ENCODE measurements at regions not wholly inside any gene's neighbourhood (a gene's known extent, or its start where the extent isn't known, plus 50 kb on each side); places are given as distances from the start of the nearest gene placed in this dataset.

DNA sequence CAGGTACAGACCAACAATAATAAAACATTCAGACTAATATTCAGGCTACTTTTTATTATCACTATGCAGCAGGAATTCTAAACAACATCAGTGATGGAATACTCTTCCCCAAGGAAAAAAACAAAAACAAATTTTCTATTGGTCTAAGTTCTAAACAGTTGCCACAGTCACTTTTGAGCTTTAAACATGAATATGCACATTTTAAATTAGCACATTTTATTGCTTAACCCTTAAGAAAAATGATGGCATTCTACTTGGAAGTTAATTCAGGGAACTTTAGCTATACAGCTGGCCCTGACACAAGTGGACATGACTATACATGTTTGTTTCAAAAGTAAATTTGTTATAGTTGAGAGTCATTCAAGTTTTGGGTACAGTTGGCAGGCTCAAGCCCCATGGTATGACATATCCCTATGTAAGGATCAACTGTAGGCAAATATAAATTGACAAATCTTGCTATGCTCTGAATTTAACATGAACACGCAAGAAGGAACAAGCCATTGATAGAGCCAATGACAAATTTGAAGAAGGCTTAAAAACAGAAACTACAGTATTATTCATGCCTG lies 224.3 kb upstream of the AMIGO2 start:
- DNase-seq, result no peak

DNA sequence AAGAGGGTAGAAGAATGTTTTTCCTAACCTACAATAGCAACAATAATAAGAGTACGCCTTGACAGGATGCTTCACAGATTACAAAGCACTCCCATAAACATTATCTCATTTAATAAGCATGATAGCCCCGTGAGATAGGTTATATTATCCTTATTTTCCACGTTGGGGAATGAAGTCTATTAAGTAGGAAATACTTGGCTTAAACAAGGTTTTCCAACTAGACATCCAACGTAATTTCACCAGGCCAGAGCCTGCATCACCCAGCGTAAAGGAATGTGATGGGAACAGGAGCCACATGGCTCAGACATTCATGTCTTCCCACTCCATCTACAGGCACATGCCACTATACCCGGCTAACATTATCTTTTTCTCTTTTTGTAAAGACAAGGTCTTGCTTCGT lies 223.4 kb upstream of the AMIGO2 start:
- DNase-seq, result no peak

DNA sequence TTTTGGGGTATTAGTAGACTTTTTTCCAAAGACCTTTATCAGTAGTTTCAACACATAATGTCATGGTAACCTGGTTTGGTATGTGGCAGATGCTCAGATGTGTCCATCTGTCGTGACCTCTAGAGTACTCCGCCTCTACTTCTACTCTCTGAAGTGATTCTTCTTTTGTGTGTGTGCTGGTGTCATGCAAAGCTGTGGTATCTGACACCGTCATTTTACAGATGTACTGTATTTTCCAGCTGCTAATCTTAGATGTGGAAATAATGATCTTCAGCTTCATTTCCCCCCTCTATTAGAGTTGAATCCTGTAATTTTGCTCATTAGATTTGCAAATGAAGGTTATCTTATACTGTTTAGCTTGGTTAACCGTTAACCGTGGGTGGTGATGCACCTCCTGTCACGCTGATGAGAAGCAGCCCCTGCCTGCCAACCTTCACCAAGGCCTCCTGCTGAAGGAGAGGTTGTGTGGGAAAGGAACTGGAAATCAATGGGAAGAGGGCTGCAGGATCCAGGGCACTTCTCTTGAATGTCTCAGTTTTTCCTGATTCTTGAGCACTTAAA lies 222.4 kb upstream of the AMIGO2 start:
- DNase-seq, result no peak

DNA sequence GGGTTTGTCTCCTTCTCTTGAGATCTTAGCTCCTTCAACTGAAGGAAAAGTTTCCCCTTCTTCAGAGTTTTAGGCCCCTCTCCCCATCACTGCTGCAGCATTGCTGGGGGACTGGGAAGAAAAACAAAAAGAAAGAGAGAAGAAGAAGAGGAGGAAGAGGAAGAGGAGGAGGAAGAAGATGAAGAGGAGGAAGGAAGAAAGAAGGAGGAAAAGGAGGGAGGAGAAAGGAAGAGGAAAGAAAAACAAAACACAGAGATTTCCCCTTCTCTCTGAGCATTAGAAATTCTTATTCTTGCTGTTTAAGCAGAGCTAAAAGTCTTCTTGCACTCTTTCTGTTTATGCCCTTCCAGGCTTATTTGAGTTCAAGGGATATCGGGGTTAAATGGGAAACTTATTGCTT lies 219.8 kb upstream of the AMIGO2 start:
- no peak for DNase-seq

DNA sequence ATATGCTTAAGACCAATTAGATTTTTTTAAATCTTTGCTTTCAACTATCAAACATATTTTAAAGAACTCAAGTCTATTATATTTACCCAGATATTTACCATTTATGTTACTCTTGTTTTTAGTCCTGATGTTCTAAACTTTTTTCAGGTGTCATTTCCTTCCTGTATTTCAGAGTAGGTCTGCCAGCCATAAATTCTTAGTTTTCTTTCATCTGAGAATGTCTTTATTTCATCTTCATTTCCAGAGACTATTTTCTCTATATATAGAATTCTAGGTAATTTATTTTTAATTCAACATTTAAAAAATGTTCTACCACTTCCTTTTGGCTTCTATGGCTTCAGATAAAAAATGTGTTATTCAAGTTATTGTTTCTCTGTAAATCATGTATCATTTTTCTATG lies 218.2 kb upstream of the AMIGO2 start:
- no peak for DNase-seq

DNA sequence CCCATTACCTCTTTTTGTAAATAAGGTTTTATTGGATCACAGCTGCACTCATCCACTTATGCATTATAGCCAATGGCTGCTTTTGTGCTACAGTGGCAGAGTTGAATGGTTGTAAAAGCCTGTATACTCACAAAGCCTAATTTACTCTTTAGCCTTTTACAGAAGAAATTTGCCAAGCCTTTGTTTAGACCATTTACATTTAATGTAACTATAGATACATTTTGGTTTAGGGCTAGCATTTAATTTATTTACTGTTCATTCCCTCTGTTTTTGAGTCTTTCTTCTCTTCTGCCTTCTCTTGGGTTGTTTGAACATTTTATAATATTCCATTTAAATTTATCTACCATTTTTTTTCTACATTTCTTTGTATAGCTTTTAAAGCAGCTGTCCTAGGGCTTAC lies 217.1 kb upstream of the AMIGO2 start:
- no peak for DNase-seq

DNA sequence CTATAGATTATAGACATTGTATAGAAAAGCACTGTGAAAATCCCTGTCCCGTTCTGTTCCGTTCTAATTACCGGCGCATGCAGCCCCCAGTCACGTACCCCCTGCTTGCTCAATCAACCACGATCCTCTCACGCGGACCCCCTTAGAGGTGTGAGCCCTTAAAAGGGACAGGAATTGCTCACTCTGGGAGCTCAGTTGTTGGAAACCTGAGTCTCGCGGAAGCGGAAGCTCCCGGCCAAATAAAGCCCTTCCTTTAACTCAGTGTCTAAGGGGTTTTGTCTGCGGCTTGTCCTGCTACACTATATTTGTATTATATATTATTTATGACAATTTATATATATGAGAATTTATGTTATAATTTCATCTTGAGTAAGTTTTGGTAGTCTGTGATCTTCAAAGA lies 213.6 kb upstream of the AMIGO2 start:
- DNase-seq, result no peak

DNA sequence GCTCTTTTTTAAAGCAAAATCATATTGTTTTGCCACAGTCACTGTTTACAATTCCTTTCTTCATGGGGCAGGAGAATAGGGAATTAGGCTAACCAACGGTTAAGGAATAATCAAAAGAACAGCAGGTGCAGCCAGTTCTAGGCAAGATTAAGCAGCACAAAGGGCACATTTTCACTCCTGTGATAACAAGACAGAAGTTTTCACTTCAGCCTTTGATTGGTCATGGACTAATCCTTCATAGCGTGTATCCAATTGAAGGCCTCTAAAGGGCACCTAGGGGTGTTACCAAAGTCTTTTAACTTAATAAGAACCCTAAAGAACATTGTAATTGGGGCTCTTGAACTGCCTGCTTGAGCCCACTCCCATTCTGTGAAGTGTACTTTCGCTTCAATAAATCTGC lies 206.9 kb upstream of the AMIGO2 start:
- no peak for DNase-seq

Data from stimulated activated CD4-positive, alpha-beta T cell treated with anti-CD3 and anti-CD28 coated beads, Interleukin-4, amount 100 ng/mL, for 1 hour (primary cell).